Parathyroid adenoma (tissue), 2 donors: ENCODE measurements at regions not wholly inside any gene's neighbourhood (a gene's known extent, or its start where the extent isn't known, plus 50 kb on each side); places are given as distances from the start of the nearest gene placed in this dataset.

Source experiments
- H2AFZ ChIP-seq: fragments of 300-600 bp; sonication (generic); one replicate; pipeline ENCODE4 v1.7.0; 2017; ENCODE audit warnings: antibody characterized with exemption, mild to moderate bottlenecking
- H3K27ac ChIP-seq: fragments of 300-600 bp; sonication (generic); one replicate; pipeline ENCODE4 v1.7.0; 2017
- H3K27me3 ChIP-seq: fragments of 300-600 bp; sonication (generic); one replicate; pipeline ENCODE4 v1.7.0; 2017; ENCODE audit warnings: low read length; ENCODE audit not compliant: control insufficient read depth, insufficient read depth
- H3K36me3 ChIP-seq: fragments of 300-600 bp; sonication (generic); one replicate; pipeline ENCODE4 v1.7.0; 2017; ENCODE audit warnings: low read length; ENCODE audit not compliant: control insufficient read depth, insufficient read depth
- H3K4me1 ChIP-seq: fragments of 300-600 bp; sonication (generic); one replicate; pipeline ENCODE4 v1.7.0; 2017; ENCODE audit warnings: control low read depth
- H3K4me2 ChIP-seq: fragments of 300-600 bp; sonication (generic); one replicate; pipeline ENCODE4 v1.7.0; 2017; ENCODE audit warnings: low read length
- H3K4me3 ChIP-seq: fragments of 300-600 bp; sonication (generic); one replicate; pipeline ENCODE4 v1.7.0; 2017; ENCODE audit warnings: low read depth, low read length
- H3K79me2 ChIP-seq: fragments of 300-600 bp; sonication (generic); one replicate; pipeline ENCODE4 v1.7.0; 2017; ENCODE audit warnings: control low read depth
- H3K9ac ChIP-seq: fragments of 300-600 bp; sonication (generic); one replicate; pipeline ENCODE4 v1.7.0; 2017; ENCODE audit warnings: mild to moderate bottlenecking
- H3K9me3 ChIP-seq: fragments of 300-600 bp; sonication (generic); one replicate; pipeline ENCODE4 v1.7.0; 2017; ENCODE audit warnings: low read length; ENCODE audit not compliant: control insufficient read depth
- CTCF ChIP-seq: fragments of 300-600 bp; sonication (generic); IDR thresholded peaks from one replicate; pipeline ENCODE4 v1.7.0; 2017; ENCODE audit warnings: antibody characterized with exemption, mild to moderate bottlenecking
- donor health status: primary hyperparathyroidism.

DNA sequence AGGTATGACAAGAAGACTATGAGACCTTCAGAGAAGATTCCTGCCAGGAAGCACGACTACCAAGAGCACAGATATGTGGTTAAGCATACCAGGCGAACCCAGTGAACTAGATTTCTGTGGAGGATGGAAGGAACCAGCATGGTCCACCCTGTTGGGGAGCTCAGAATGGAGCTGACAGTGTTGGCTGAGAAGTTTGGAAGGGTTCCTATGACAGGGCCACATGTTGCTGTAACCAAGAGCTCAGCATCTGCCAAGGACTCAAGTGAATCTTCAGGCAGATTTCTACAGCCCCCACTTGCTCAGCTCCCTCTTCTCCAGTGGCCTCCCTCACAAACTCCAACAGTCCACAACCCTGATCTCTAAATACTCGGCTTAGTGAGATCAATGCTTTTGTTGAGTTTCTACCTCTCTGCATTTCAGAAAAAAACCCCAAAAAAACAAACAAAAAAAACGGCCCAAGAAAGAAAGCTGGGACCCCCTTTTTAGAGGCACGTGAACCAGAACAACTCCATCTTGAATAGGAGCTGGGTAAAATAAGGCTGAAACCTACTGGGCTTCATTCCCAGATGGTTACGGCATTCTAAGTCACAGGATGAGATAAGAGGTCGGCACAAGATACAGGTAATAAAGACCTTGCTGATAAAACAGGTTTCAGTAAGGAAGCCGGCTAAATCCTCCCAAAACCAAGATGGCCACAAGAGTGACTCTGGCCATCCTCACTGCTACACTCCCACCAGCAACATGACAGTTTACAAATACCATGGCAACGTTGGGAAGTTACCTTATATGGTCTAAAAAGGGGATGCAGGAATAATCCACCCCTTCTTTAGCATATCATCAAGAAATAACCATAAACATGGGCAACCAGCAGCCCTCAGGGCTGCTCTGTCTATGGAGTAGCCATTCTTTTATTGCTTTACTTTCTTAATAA is 691.1 kb downstream of the UQCRFS1 start:
- TF ChIP-seq CTCF: no peak
- Histone ChIP-seq H3K36me3 (no peaks in the 10 kb centered on the region), H3K4me3 (no peak overlapping the region), H3K27me3 (no peaks in the 10 kb centered on the region), H3K4me2 (no peak overlapping the region), H3K27ac (no peak overlapping the region), H3K9me3 (no peaks in the 10 kb centered on the region), H3K9ac (no peak overlapping the region), H3K4me1 (no peaks in the 10 kb centered on the region), H3K79me2 (no peaks in the 10 kb centered on the region), H2AFZ (no peak overlapping the region)

DNA sequence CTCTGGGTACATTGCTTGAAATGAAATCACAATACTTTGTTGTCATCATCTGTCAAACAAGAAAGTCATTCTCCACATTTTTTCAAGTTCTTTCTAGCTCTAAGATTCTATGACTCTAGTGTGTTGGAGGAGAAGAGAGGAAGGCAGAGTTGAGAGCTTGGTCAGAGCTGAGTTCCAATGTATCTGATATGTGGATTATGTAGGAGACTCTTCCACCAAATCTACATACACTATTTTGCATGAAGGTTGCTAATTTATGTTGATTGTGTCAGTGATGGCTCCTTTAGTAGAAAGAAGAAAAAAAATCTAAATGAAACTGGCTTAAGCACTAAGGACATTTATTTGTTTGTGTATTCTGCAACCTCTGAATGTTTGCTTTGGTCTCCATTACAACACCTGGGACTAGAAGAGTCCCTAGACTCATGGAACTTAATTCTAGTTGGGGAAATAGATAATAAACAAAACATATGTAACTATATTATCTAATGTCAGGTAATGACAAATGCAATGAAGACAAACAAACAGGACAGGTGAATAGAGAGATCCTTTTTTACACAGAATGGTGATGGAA is 691.9 kb downstream of the UQCRFS1 start:
- no peaks in the 10 kb centered on the region for H3K4me1 ChIP-seq
- H3K4me3 ChIP-seq: no peak overlapping the region
- TF ChIP-seq CTCF: no peak
- no peaks in the 10 kb centered on the region for H3K9me3 ChIP-seq
- no peak overlapping the region for H3K9ac ChIP-seq
- H3K4me2 ChIP-seq: no peak overlapping the region
- no peaks in the 10 kb centered on the region for H3K36me3 ChIP-seq
- no peaks in the 10 kb centered on the region for H3K27me3 ChIP-seq
- H3K79me2 ChIP-seq: no peaks in the 10 kb centered on the region
- H2AFZ ChIP-seq: no peak overlapping the region
- no peak overlapping the region for H3K27ac ChIP-seq

GRCh38 chr19:28519952-28520861 is 692.7 kb downstream of the UQCRFS1 start:
- H3K4me2 ChIP-seq: no peak overlapping the region
- H3K4me3 ChIP-seq: no peak overlapping the region
- H3K36me3 ChIP-seq: no peaks in the 10 kb centered on the region
- no peaks in the 10 kb centered on the region for H3K27me3 ChIP-seq
- no peaks in the 10 kb centered on the region for H3K79me2 ChIP-seq
- no peaks in the 10 kb centered on the region for H3K9me3 ChIP-seq
- no peak overlapping the region for H3K9ac ChIP-seq
- H3K27ac ChIP-seq: no peak overlapping the region
- H2AFZ ChIP-seq: no peak overlapping the region
- no peaks in the 10 kb centered on the region for H3K4me1 ChIP-seq
- TF ChIP-seq CTCF: no peak

GRCh38 chr19:28519218-28519779 is 693.7 kb downstream of the UQCRFS1 start:
- H3K4me2 ChIP-seq: no peak overlapping the region
- H3K4me1 ChIP-seq: no peaks in the 10 kb centered on the region
- H3K9ac ChIP-seq: no peak overlapping the region
- H3K79me2 ChIP-seq: no peaks in the 10 kb centered on the region
- H3K27me3 ChIP-seq: no peaks in the 10 kb centered on the region
- H3K36me3 ChIP-seq: no peaks in the 10 kb centered on the region
- H3K27ac ChIP-seq: no peak overlapping the region
- no peaks in the 10 kb centered on the region for H3K9me3 ChIP-seq
- H2AFZ ChIP-seq: no peak overlapping the region
- TF ChIP-seq CTCF: no peak
- no peak overlapping the region for H3K4me3 ChIP-seq
